Superior temporal gyrus (tissue), 1 donor: ENCODE measurements at regions not wholly inside any gene's neighbourhood (a gene's known extent, or its start where the extent isn't known, plus 50 kb on each side); places are given as distances from the start of the nearest gene placed in this dataset.
"Not testable (repeated sequence)": the region's sequence is repeated elsewhere in the genome, so short reads cannot be mapped to it uniquely, and the experiment has no call there.

Source experiments
- DNase-seq: peaks from one replicate; pipeline ENCODE4 v3.0.0-alpha.2; 2016; ENCODE audit errors: extremely low spot score

DNA sequence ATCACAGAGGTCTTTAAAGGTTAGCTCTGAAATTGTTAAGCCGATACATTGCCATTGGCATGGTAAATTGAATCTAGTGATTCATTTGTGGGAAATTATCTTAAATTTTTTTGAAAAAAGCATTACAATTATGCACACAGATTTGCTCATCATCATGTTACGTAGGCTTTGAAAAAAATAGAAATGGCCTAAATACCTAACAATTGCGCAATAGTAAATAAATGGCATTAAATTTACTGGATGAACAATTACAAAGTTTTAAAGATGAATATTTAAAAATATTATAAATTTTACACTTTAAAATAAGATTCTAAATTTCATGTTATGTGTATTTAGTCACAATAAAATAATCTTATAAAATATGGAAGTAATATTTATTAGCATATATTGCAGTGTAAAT, 171.3 kb downstream of the RPRM start:
- no peak for DNase-seq

DNA sequence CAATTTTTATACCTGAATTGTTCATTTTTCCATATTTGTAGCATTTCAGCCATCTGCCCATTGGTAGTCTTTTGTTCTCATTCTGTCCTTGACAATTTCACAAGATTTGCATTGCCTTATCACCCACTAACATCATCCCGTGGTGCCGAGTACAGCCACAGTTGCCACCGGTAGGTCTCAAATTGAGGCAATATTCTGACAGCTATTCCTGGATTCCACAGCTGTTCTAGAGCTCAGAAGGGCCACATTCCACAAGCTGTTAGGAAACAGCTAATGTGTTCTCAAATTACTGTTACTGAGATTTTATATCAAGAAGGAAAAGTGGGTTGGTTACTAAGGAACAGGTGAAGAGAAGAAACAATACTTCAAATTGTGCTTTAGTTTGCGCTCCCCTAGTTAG, 178.8 kb downstream of the RPRM start:
- no peak for DNase-seq

DNA sequence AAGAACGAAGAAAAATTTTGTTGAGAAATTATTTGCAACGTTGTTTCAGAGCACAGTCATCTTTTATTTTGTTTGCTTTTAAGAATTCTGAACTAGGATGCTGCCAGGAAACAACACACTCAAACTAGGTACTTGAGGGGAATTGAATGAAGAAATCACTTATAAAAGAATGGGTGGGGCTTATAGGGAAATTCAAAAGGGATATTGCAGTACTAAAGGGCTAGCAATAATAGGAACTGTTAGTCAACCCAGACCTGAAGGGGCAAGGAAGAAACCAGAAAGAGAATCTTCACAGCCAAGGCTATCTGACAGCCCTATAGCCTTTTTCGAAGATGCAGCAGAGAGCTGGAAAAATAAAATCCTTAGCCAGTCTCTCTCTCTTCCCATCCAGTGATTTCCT, 179.3 kb downstream of the RPRM start:
- no peak for DNase-seq

DNA sequence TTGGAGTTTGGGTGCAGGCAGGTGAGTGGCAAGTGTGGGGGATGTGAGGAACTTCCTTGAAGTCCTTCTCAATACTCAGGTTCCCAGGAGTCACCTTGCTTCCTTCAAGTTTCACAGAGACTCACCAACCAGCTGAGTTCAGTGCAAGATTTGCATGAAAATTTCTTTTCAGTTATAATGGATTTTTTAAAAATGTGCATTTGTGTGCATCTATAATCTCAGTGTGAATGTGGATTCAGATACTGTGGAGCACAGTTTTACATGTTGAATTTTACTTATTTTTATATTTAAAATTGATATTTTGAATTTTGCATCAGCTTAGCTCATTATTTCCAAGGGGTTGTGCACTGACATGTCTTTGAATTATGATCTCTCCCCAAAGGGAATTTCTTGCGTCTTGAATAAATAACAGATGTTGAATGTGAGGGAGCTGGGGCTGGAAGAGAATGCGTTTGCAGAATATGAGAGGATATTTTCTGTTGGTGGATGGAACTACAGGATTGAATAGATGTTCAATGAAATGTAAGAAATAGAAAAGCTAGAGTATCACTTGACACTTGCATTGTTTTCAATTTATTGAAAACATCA, 184.3 kb downstream of the RPRM start:
- DNase-seq = no peak

DNA sequence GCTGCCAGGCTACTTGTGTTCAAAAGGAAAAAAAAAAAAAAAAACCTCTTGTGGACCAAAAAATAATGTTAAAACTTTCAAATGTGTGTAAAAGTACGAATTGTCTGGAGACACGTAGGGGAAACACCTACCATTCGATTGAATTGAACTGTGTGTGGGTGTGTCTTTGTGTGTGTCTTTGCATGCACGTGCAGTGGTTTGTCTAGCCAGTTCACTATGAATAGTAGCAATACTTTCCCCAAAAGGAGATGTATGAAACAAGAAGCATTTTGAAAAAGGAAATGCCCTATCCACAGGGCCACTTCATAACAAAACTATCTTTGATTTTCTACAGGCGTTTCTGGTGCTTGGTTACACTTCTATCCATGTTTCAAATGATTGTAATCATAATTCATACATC, 186.8 kb downstream of the RPRM start:
- DNase-seq = no peak

DNA sequence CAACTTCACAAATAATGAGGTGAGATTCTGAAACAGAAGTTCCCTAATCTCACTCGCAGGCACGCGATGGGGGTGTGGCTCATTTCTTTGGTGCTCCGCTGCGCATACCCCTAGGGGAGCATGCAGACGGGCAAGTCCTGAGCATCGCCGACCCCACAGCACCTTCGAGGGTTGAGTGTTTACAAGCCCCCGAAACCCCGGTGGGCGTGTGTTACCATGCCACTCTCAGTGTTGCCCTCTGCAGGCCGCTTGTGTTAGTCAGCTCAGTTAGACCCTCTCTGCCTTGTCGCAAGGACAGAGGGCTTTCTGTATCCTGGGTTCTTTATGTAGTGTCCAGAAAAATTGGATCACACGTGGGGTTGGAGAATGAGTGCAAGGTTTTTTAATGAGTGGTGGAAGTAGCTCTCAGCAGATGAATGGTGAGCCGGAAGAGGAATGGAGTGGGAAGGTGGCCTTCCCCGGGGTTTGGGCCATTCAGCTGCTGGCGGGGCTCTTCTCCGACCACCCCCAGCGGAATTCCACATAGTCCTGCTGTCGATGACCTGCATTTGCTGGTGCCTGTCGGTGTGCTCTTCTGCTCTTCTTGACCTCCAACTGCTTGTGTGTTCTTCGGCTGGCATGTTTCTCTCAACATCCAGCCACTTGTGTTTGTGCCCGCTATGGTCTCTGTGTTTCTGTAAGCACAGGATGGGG, 191.3 kb downstream of the RPRM start:
- DNase-seq = no peak

DNA sequence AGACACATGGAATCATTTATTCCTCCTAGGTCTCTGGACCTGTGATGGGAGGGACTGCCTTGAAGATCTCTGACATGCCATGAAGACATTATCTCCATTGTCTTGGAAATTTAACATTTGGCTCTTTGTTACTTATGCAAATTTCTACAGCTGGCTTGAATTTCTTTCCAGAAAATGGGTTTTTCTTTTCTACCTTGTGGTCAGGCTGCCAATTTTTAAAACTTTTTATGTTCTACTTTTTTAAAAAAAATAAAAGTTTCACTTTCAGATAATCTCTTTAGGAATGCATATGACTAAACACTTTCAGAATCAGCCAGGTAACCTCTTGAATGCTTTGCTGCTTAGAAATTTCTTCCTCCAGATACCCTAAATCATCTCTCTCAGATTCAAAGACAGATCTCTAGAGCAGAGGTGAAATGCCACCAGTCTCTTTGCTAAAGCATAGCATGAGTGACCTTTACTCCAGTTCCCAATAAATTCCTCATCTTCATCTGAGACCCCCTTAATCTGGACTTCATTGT, 209.6 kb downstream of the RPRM start:
- DNase-seq = no peak

DNA sequence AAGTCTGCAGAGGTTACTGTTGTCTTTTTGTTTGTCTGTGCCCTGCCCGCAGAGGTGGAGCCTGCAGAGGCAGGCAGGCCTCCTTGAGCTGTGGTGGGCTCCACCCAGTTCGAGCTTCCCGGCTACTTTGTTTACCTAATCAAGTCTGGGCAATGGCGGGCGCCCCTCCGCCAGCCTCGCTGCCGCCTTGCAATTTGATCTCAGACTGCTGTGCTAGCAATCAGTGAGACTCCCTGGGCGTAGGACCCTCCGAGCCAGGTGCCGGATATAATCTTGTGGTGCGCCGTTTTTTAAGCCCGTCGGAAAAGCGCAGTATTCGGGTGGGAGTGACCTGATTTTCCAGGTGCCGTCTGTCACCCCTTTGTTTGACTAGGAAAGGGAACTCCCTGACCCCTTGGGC, 221.7 kb downstream of the RPRM start:
- not testable (repeated sequence) for DNase-seq

DNA sequence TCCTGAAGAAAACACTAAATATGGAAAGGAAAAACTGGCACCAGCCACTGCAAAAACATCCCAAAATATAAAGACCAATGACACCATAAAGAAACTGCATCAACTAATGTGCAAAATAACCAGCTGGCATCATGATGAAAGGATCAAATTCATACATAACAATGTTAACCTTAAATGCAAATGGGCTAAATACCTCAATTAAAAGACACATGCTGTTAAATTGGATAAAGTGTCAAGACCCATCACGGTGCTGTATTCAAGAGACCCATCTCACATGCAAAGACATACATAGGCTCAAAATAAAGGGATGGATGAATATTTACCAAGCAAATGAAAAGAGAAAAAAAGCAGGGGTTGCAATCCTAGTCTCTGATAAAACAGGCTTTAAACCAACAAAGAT, 231.9 kb downstream of the RPRM start:
- DNase-seq = not testable (repeated sequence)

DNA sequence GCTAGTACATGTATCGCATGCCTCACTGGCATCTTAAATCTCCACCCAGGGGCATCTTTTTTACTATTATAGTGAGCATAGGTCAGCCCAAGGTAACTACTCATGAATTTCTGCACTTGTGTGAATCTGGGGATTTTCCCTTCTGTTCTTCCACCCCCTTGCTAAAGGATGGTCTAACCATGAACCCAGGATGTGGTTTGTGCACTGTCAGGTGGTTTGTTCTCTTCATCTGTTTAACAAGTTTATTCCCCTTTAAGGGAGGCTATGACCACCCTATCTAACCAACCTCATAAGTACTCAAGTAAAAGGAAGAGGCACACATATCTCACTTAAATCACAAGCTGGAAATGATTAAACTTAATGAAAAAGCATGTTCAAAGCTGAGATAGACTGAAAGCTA, 243.0 kb downstream of the RPRM start:
- DNase-seq = no peak

DNA sequence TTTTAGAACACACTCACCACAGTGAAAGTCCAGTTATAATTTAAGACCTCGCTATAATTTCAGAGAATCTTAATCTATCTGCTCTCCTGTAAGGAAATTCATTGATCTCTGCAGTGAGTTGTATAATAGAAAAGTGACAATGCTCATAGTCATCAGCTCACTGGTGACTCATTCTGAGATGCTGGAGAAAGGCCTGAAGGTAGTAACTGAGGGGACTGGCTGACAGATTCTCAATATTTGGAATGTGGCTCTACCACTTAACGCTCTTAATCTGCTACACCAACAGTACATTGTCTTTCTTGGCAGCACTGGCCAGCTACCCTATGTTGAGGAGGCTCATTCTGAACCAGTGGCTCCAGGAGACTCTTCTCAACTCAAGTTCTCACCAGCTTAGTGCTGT, 246.1 kb downstream of the RPRM start:
- no peak for DNase-seq

DNA sequence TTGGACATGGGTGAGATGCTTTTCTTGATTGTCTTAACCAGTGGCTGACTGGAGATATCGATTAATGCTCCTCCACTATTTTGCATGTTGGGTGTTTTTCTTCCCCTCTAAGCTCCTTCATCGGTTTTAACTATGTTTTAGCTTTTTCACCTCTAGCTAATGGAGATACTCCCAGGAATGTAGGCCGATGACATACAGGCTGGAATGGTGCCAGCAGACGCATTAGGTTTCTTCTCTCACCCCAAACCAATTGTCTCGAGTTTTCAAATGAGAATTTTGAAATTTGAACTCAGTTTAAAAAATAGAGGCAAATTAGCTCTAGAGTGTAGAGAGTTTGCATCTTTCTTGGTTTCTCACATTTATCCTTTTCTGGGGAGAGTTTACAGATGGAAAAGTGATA, 247.6 kb downstream of the RPRM start:
- no peak for DNase-seq

DNA sequence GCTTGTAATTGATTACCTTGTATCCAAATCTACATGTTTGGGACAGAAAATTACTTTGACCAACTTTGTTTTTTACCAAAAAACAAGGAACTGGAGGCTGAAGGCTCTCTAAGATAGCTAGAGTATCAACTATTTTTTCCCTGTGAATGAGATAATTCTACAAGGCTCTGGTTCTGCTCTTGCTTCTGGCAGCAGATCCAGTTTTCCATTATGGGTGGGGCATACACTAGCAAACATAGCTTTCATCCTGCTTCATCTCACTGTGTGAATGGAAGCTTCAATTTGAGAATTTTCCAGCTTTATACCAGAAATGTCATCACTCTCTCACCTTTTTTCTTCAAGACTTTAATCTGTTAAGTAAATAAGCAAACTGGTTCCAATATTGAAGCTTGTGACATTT, 249.7 kb downstream of the RPRM start:
- no peak for DNase-seq

DNA sequence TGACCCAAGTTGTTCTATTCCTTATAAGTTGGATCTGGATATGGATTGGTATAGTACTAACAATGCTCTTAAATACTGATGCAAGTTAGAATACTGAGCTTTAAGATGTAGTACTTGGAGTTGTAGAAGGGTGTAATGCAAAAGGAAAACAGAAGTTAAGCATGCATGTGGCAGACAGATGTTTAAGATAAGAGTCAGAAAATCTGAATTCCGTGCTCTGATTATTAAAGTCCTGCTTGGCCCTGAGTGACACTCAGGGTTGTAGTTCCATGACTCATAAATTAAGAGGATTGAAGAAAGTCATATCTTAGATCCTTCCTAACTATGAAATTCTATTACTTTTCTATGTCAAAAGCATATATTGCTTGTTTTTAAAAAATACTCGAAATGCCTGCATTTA, 250.6 kb downstream of the RPRM start:
- no peak for DNase-seq

DNA sequence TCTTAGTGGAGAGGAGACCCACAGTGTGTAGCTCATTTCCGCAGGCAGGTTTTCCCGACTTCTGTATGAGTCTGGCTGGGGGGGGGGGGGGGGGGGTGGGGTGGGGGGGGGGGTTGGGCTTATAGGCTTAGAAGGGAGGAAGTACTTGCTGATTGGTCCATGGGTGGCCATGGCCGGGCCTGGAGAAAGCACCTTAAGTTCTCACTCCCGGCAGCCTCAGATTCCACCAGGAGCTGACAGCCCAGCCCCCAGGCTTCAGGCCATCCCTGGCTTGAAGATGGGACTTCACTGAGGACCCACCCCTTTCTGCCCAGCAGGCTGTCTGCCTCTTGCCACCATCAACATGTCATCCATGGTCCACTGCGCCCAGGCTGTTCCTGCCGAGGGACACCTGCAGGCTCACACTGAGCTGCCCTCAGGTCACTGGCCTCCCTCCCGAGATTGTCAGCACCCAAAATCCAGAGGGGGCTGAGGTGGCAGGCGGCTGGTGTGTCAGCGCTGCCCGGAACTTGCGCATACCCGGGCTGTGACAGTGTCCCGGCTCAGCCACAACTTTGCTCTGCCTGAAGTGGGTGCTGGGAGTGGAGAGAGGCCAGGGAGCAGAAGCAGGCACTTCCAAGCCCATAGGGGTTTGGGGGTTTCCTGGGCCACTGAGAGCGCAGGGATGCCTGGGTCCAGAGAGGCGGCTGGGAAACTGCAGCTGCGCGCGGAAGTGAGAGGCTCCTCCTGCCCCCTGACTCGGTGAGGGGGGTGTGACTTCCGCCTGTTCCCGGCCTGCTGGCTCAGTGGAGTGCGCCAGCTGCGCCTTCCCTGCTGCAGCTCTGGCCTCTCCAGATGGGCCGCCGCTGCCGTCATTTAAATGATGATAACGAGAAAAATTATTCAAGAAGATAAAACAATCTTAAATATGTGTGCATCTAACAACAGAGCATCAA, 256.1 kb downstream of the RPRM start:
- DNase-seq = no peak

DNA sequence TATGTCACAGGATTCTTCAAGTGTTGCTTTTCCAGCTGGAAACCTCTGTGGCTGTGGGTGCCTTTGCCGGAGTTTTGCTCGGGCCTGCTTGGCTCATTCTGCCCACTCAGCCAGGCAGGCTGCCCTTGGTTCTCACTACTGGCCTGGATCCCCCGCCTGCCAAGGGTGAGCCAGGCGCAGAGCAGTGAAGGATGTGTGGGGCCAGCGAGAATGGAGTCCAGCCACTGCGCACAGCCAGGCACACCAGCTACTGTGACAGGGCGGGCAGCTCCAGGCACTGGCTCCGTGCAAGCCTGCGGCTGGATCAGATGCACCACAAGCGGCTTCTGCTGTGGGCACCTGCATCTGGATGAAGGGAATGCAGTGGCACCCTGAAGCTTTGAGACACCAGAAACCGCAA, 257.1 kb downstream of the RPRM start:
- DNase-seq = no peak

DNA sequence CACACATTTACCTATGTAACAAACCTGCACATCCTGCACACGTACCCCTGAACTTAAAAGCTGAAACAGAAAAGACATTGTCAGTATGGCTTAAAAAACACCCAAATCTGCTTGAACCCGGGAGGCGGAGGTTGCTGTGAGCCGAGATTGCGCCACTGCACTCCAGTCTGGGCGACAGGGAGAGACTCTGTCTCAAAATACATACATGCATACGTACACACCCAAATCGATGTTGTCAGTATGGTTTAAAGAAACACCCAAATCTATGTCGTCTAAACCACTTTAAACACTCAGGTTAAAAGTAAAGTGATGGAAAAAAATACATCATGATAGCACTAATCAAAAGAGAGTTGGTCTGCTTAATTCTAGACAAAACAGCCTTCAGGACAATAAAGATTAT, 257.5 kb downstream of the RPRM start:
- DNase-seq = no peak

DNA sequence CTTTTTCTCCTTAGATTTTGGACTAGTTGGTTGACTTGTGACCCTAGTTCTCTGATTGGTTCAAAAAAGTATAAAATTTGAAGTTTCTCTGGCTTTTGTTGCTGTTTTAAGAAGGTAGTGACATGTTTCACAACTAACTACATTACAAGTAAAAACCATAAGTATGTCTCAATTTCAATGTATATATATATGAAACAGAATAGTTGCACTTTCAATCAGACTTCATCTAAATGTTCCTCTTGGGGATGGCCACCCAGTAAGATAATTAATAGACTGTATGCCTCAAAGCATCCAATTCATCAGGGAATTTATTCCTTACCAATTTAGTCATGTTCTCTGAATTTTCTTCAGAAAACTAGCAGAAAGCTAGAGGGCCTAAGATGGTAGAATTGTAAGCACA, 259.7 kb downstream of the RPRM start:
- DNase-seq = no peak

DNA sequence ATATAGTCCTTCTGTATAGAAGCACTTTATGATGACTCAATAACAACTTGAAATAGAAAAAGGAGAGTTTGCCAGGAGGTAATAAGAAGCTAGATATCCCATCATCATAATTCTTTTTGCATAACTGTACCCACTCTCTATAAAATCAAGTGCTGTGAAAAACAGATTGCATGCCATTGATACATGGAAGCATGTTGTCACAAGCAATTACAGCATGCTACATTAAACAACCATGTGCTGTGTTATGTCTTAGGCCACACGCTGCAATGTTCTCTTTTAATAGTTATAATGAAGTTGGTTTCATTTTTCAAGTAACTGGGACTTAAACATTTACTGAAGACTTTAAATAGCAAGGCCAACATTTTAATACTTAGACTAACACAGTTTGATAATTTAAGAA, 264.2 kb downstream of the RPRM start:
- no peak for DNase-seq

DNA sequence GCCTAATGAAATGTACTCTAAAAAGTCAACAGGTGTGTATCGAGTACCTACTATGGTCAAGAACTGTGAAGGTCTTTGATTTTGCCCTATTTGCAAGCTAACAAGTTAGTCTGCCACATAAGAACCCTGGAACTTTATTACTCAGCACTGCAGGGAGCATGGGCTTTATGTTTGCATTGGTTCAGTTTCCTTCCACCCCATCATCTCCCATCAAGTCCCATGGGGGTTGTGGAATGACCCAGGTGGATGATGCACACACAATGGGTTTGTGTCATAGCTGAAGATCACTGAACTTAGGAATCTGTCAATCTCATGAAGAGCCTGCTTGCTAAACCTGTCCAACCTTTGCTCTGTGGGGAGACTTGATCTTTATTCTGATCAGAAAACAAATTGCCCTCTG, 265.5 kb downstream of the RPRM start:
- DNase-seq = no peak

DNA sequence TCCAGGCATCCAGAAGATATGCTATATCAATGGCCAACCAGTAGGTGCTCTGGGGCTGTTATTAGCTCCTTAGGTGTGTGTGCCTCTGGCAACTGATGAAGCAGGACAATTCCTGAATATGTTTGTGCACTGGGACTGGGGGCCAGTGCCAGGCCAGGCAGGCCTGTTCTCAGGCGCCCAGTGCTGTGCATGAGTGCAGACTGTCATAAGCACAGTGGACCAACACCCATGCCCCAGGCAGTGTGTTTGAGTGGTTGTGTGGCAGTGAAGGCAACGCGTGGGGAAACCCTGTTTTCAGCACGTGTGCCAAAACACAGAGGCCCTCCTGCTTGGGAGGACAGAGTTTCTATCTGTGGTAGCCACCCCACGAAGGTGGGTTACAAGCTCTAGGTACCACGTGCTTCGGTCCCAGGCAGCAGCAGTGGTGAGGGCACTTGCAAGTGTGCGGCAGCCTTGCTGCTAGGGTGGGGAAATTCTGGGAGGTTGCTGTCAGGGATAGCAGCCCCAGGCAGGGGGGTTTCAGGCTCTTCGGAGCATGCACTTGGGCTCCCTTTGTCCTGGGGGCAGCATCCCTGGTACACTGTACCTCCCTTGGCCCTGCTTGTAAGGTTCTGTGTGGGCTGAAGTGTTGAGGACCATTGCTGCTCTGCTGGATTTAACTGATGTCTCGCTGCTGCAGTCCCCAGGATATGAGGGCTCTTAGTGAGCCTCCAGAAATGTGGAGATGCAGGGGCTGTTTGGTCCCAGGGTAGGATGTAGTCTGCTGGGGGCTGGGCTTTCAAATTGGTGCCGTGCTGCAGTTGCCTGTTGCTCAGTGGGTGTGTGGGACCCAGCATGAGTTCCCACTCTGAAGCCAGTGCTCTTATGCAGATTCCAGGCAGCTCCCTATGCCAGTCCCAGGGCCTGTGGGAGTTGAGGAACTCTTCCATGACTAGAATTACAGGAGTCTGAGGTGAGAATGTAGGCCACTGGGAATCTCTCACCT, 280.9 kb downstream of the RPRM start:
- no peak for DNase-seq
